ENCODE measurements at regions not wholly inside any gene's neighbourhood (a gene's known extent, or its start where the extent isn't known, plus 50 kb on each side); places are given as distances from the start of the nearest gene placed in this dataset.

- DNase-seq (ENCODE audit: low spot score): no peak
Observed at GRCh38 chr4:116427666-116428065, 657.7 kb downstream of the TRAM1L1 start.

DNA sequence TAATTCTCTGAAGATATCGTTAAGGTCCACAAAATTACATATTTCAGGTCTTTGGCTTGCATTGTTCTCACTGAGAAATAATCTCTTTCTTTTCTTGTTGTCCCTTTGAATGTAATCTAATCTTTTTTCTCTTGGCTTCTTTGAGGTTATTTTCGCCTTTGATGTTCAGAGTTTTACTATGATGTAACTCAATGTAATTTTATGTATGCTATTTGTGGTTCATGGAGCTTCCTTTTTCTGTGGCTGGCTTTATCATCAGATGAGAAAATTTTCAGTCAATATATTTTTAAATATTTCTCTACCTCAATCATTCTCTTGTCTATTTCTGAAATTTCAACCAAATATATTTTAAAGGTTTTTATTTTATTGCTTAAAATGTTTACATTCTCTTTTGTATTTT, 672.2 kb downstream of the TRAM1L1 start:
- no peak for DNase-seq (ENCODE audit: low spot score)

- no peak for DNase-seq (ENCODE audit: low spot score)
Observed at GRCh38 chr4:116401293-116401692, 684.1 kb downstream of the TRAM1L1 start.

GRCh38 chr4:116400480-116400879, 684.9 kb downstream of the TRAM1L1 start:
- no peak for DNase-seq (ENCODE audit: low spot score)

GRCh38 chr4:116397714-116398113, 687.7 kb downstream of the TRAM1L1 start:
- no peak for DNase-seq (ENCODE audit: low spot score)

DNA sequence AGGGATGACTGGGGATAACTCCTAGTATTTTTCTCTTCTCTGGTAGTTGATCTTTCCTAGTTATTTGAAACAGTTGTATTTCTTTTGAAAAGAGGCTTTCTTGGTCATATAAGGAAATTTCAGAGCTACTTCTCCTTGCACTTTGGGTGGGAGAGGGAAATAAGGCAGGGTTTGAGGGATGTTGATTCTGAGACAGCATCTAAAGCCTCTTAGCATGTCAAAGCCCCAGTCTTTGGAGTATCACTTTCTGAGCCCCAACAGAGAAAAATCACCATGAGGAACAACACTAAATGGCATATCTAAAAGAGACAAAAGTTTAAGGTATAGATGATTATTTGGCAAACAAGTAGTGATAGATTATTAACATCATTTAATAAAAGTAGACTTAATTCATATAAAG, 688.1 kb downstream of the TRAM1L1 start:
- no peak for DNase-seq (ENCODE audit: low spot score)

DNA sequence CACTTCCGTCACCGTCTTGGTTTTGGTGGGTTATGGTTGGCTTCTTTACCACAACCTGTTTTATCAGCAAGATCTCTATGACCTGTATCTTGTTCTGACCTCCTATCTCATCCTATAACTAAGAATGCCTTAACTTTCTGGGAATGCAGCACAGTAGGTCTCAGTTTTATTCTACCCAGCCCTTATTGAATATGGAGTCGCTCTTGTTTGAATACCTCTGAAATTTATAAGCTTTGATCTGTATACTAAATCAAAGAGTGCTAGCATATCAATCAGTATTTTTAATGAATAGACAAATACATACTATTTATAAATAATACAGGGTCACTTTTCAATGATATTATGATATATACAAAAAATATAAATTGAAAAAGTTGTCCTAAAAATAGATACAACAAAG, 690.0 kb downstream of the TRAM1L1 start:
- no peak for DNase-seq (ENCODE audit: low spot score)

- DNase-seq (ENCODE audit: low spot score): no peak
Observed at GRCh38 chr4:116391020-116391419, 694.4 kb downstream of the TRAM1L1 start.

DNA sequence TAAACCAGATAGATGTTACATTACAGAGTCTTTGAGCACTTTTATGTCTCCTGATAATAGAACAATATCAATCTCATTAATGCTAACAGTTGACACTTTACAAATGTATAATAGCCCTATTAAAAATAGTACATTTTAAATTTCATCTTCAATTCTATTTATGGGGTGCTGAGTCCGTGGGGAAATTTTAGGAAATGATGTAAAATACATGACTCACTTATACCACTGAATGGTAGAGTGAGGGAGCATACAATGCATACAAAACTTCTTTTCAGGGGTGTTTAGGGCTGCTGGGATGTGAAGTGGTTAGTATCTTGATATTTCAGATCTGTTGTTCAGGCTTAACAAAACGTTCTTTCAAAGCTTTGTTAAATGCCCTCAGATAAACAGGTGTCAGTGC, 696.2 kb downstream of the TRAM1L1 start:
- no peak for DNase-seq (ENCODE audit: low spot score)

DNA sequence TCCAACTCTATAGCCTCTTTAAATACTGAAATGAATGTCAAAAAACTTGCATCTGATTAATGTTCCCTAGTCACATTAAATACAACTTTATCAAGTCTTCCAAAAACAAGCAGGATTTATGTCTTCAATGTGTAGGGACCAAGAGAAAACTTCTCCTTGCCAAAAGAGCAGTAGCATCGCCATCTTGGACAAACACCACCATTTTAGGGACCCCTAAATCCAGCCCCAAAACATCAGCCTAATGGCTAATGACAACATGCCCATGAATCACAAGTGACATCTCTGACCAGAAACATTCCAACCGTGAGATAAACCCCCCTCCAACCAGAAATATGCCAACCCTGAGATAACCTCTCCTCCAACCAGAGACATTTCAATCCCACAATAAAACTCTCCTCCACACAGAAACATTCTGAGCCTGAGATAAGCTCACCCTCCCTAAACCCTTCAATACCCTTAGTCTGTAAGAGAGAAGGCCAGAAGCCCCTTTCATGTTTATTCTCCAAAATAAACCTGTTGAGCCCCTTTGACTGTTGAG, 697.4 kb downstream of the TRAM1L1 start:
- no peak for DNase-seq (ENCODE audit: low spot score)

DNA sequence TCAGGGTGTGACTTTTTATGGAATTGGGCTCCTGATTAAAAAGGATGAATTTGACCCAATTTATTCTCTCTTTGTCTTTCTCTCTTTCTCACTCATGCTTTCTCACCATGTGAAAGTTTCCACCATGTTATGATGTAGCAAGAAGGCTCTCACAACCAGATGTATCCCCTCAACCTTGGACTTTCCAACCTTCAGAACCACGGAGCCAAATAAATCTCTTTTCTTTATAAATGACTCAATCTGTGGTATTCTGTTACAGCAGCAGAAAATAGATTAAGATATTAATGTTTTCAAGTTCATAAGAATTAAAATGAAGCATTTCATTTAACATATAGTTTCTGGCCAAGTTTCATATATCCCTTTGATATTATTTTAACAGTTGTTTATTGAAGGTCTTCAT, 698.5 kb downstream of the TRAM1L1 start:
- DNase-seq (ENCODE audit: low spot score): no peak

DNA sequence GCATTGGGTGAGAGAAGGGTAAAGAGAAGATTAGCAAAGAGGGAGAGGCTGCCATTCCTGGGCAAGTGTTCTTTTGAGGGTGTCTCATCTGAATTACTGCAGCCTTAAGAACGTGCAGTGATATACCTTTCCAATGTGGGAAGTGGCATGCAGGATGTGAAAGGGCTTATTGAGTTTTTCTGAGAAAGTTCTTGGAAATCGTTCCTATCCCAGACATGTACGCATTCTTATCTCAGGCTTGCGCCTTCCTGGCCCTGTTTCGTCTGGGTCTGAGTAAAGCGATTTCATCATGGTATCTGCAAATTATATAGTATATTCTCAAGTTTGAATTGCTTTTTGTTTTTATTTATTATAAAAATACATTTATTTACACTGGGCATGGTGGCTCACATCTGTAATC, 699.8 kb downstream of the TRAM1L1 start:
- DNase-seq (ENCODE audit: low spot score): no peak

DNA sequence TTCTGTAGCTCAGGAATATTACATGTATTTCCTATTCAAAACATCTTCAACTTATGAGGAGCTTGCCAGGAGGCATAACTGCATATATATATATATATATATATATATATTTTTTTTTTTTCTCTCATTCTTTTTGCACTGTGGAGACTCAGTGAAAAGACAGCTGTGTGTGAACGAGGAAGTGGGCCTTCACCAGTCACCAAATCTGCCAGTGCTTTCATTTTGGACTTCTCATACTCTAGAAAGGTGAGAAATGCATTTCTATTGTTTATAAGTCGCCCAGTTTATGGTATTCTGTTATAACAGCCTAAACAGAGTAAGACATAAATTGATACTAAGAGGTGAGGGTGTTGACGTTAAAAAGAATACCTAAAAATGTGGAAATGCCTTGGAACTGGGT, 710.6 kb downstream of the TRAM1L1 start:
- DNase-seq (ENCODE audit: low spot score): no peak

DNA sequence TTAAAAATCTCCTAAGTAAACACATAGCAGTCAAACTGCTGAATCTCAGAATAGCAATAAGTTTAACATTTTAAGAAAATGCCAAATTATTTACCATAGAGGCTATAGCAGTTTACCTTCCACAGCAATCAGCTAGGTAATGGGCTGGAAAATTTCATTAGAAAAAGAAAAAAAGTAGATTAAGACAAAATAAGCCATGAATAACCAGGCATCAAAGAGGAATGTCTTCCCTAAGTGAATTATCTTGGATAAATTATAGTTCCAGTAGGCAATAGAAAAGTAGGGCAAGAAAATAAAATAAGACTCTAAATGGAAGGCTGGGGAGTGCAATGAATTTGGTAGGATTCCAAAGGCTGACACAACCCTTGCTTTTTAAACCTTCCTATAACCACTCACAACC, 722.8 kb downstream of the TRAM1L1 start:
- DNase-seq (ENCODE audit: low spot score): no peak

GRCh38 chr4:116361790-116362189, 723.6 kb downstream of the TRAM1L1 start:
- no peak for DNase-seq (ENCODE audit: low spot score)

- DNase-seq (ENCODE audit: low spot score): peak; percentile 29
Observed at GRCh38 chr4:116358633-116359222, 726.6 kb downstream of the TRAM1L1 start.

DNA sequence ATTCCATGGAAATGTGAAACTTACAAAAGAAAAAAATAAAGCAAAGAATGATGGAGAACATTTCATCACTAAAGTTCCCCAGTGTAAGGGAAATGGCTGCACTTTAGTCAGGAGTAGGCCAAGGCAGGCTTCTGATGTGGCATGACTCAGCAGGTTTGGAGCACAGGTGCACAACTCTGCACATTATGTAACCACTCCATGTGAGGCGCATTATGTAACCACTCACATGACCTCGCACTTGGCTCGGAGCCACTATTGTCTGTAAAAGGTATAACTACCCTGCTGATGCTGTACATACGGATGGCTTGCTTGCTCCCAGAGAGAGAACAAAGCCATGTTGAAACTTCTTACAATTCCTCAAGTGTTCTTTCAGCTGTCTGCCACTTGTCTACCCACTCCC, 727.6 kb downstream of the TRAM1L1 start:
- no peak for DNase-seq (ENCODE audit: low spot score)

DNA sequence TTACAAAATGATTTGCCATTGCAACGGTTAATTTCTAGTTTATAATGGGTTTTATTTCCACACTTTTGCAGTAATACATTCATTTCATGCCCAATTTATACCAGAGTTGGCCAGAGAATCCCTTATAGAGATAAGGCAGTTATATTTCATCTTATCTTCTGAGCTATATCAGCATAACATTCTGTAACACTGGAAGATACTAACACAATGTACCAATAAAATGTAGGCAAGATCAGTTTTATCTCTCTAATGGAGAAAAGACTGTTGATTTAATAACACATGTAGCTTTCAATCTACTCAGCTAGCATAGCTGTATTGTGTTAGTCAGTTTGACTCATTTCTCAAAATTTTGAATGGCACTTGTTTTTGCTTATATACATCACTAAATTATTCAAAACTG, 738.6 kb downstream of the TRAM1L1 start:
- DNase-seq (ENCODE audit: low spot score): no peak

DNA sequence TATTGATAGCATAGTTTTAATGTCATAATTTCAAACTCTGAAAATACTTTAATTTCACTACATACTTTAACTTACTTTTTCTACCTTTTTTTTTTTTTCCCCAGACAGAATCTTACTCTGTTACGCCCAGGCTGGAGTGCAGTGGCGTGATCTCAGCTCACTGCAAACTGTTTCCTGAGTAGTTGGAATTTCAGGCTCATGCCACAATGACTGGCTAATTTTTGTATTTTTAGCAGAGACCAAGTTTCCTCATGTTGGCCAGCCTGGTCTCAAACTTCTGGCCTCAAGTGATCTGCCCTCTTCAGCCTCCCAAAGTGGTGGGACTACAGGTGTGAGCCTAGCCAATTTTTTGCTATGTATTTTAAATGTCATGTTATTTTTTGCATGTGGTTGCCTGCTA, 741.6 kb downstream of the TRAM1L1 start:
- DNase-seq (ENCODE audit: low spot score): no peak

DNA sequence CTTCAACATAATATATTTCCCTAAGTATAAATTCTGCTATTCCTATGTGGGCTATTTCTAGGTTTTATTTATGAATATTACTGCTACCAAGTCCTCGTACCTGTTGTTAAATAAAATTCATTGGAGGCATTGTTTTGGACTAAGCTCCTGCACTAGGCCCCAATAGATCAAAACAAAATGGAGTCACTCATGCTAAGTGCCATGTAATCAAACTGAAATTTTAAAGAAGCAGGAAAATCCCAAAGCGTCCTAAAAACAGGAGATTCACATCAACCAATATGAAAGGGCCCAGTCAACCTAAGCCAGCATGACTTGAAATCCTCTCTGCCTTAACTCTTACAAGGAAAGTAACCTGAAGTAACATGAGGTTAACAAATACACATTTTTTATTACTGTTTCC, 743.2 kb downstream of the TRAM1L1 start:
- DNase-seq (ENCODE audit: low spot score): no peak

- no peak for DNase-seq (ENCODE audit: low spot score)
Observed at GRCh38 chr4:116332508-116332907, 752.9 kb downstream of the TRAM1L1 start.

DNA sequence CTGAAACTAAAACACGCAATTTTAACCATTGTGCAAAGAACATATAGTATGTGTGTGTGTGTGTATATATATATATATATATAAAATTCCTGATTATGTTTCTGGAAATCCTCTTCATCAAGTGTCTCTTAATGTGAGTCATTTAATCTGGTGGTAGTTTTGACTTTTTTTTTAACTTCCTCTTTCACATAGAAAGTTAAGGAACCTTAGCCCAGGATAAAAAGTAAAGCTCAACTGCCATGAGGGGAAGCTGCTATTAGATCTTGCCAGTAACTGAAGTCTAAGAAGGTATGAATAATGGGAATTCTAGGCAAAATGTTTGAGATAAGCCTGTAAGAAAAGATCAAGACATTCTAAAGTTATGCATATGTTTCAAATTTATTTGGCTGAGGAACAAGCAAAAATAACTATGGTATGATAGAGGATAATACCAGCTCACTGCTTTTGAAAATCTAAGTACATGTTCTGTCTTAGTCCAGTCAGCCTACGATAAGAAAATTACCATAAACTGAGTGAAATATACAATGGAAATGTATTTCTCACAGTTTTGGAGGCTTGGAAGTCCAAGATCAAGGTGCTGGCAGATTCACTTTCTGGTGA, 757.0 kb downstream of the TRAM1L1 start:
- no peak for DNase-seq (ENCODE audit: low spot score)

DNA sequence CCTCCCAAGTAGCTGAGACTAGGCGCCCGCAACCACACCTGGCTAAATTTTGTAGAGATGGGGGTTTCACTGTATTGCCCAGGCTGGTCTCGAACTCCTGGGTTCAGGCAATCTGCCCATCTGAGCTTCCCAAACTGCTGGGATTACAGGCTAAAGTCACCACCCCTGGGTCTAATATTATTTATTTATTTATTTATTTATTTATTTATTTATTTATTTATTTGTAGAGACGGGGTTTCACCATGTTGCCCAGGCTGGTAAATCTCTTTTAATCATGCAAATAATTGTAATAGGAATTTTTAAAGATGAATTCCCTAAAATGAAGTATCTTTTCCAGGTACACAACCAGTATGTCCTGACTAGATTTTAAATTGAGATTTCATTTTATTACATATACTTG, 761.8 kb downstream of the TRAM1L1 start:
- no peak for DNase-seq (ENCODE audit: low spot score)

GRCh38 chr4:116321471-116321870, 763.9 kb downstream of the TRAM1L1 start:
- DNase-seq (ENCODE audit: low spot score): no peak
